Osteoblast (primary cell): ENCODE measurements at regions not wholly inside any gene's neighbourhood (a gene's known extent, or its start where the extent isn't known, plus 50 kb on each side); places are given as distances from the start of the nearest gene placed in this dataset.
A peak's percentile ranks its signal among the peaks of the same experiment; 100 is the strongest.
"Not testable (repeated sequence)": the region's sequence is repeated elsewhere in the genome, so short reads cannot be mapped to it uniquely, and the experiment has no call there.

Source experiments
- DNase-seq: peaks from one replicate; pipeline ENCODE4 v3.0.0; 2011; ENCODE audit warnings: low spot score, mixed read lengths; ENCODE audit not compliant: insufficient read length; ENCODE audit errors: missing footprints
- H2AFZ ChIP-seq: 2 replicates; pipeline ENCODE4 v1.6.0; 2011; ENCODE audit warnings: mild to moderate bottlenecking, low read length
- H3K27ac ChIP-seq: 2 replicates; pipeline ENCODE4 v1.5.1; 2011; ENCODE audit warnings: mild to moderate bottlenecking, low read depth, low read length, moderate library complexity
- H3K27me3 ChIP-seq: 2 replicates; pipeline ENCODE4 v1.6.0; 2012; ENCODE audit warnings: mild to moderate bottlenecking, control low read depth, inconsistent platforms, low read length, moderate library complexity; ENCODE audit not compliant: insufficient read depth
- H3K36me3 ChIP-seq: 2 replicates; pipeline ENCODE4 v1.5.1; 2011; ENCODE audit warnings: mild to moderate bottlenecking, low read length, control low read depth, moderate library complexity; ENCODE audit not compliant: insufficient read depth
- H3K4me1 ChIP-seq: 2 replicates; pipeline ENCODE4 v1.5.1; 2011; ENCODE audit warnings: mild to moderate bottlenecking, low read length, control low read depth, moderate library complexity; ENCODE audit not compliant: insufficient read depth
- H3K4me2 ChIP-seq: 2 replicates; pipeline ENCODE4 v1.6.0; 2011; ENCODE audit warnings: mild to moderate bottlenecking, low read length; ENCODE audit not compliant: insufficient read depth
- H3K4me3 ChIP-seq: fragments of 200-600 bp; sonication (generic); 3 replicates; pipeline ENCODE4 v1.5.1; 2012; ENCODE audit warnings: mild to moderate bottlenecking, low read length, inconsistent platforms; ENCODE audit not compliant: insufficient read depth
- H3K79me2 ChIP-seq: 2 replicates; pipeline ENCODE4 v1.6.0; 2012; ENCODE audit warnings: mild to moderate bottlenecking, low read length, control low read depth, inconsistent platforms; ENCODE audit not compliant: insufficient read depth
- H3K9me3 ChIP-seq: 2 replicates; pipeline ENCODE4 v1.5.1; 2011; ENCODE audit warnings: low read depth, low read length, control low read depth
- H4K20me1 ChIP-seq: 2 replicates; pipeline ENCODE4 v1.6.0; 2012; ENCODE audit warnings: mild to moderate bottlenecking, low read length, control low read depth; ENCODE audit not compliant: insufficient read depth
- TF ChIP-seq, protein P1 (sequence below): IDR thresholded peaks from 2 replicates; pipeline ENCODE4 v1.5.1; 2011; ENCODE audit warnings: mild to moderate bottlenecking, low read depth, low read length, moderate library complexity; ENCODE audit errors: extremely low read depth

DNA sequence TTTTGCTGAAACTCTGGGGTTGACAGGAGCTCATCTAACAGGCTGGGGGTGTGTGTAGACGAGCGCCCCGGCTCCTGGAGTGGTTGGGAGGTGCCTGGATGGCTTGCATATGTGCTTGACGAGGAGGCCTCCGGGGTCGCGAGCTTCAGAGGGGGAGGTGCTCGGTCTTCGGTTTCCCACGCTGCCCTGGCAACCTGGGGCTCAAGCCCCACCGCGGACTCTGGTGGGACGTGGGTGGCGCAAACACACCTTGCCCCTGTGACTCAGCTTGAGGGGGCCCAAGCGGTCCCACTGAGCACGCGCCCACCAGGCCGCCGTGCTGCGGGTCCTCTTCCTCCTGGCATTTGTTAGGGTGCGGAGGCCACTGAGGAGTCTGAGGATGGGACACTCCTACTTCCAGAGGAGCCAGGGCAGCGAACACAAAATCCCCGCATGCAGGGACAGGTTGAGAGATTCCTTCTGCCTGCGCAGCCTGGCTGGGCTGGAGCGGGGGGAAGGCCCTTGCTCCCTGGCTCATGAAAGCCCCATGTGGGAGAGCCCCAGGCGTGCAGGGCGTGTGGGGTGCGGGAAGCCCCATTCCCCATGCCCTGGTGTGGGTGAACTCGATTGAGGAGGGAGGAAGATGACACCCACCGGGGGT lies 357.3 kb upstream of the DEFB115 start:
- DNase-seq = peak; percentile 39
- H3K9me3 ChIP-seq, H3K36me3 ChIP-seq: not testable (repeated sequence)

DNA sequence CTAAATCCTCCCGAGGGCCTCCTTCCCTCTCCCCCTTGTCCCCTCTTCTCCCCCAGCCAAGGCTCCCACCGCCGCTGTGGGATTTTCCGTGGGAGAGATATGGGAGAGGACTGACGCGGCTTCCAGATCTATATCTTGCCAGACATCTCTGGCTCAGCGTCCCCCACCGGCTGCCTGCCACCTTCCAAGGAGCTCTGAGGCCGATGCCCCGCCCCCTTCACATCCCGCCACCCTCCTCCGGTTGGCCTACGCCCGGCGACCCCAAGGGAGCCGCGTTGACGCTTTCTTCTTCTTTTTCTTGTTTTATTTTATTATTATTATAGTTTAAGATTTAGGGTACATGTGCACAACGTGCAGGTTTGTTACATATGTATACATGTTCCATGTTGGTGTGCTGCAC lies 352.2 kb upstream of the DEFB115 start:
- not testable (repeated sequence) for H3K79me2 ChIP-seq, H3K27ac ChIP-seq, H3K36me3 ChIP-seq, H4K20me1 ChIP-seq, H3K4me1 ChIP-seq, H3K27me3 ChIP-seq, H3K4me3 ChIP-seq, DNase-seq, H2AFZ ChIP-seq, H3K9me3 ChIP-seq, H3K4me2 ChIP-seq

More for the DNA sequence above, 357.3 kb upstream of the DEFB115 start:
- H3K27ac ChIP-seq, H2AFZ ChIP-seq, H3K27me3 ChIP-seq, H3K4me1 ChIP-seq, H3K4me2 ChIP-seq, H3K4me3 ChIP-seq, H3K79me2 ChIP-seq, H4K20me1 ChIP-seq: not testable (repeated sequence)

DNA sequence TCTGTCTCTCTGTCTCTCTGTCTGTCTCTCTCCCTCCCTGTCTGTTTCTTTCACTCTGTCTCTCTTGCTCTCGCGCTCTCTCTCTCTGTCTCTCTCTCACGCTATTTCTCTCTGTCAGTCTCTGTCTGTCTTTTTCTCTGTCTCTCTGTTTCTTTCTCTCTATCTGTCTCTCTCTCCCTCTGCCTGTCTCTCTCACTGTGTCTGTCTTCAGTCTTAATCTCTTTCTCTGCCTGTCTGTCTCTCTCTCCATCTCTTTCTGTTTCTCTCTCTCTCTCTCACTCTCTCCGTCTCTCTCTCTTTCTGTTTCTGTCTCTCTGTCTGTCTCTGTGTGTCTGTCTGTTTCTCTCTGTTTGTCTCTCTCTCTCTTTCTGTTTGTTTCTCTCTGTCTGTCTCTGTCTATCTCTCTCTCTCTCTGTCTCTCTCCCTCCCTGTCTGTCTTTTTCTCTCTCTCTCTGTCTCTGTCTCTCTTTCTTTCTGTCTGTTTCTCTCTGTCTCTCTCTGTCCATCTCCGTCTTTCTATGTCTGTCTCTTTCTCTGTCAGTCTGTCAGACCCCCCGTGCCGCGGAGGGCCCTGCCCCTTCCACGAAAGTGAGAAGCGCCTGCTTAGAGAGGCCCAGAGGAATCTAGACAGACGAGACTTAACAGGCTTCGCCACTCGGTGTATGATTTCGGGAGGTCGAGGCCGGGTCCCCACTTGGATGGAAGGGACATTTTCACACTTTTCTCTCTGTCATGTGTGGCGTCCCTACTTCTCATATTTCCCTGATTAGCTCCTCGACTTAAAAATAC lies 346.3 kb upstream of the DEFB115 start:
- H2AFZ ChIP-seq = no peak overlapping the region
- TF ChIP-seq, protein P1, sequence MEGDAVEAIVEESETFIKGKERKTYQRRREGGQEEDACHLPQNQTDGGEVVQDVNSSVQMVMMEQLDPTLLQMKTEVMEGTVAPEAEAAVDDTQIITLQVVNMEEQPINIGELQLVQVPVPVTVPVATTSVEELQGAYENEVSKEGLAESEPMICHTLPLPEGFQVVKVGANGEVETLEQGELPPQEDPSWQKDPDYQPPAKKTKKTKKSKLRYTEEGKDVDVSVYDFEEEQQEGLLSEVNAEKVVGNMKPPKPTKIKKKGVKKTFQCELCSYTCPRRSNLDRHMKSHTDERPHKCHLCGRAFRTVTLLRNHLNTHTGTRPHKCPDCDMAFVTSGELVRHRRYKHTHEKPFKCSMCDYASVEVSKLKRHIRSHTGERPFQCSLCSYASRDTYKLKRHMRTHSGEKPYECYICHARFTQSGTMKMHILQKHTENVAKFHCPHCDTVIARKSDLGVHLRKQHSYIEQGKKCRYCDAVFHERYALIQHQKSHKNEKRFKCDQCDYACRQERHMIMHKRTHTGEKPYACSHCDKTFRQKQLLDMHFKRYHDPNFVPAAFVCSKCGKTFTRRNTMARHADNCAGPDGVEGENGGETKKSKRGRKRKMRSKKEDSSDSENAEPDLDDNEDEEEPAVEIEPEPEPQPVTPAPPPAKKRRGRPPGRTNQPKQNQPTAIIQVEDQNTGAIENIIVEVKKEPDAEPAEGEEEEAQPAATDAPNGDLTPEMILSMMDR = no peak
- no peaks in the 10 kb centered on the region for H4K20me1 ChIP-seq
- H3K79me2 ChIP-seq = no peaks in the 10 kb centered on the region
- H3K36me3 ChIP-seq = no peaks in the 10 kb centered on the region
- DNase-seq = no peak
- no peaks in the 10 kb centered on the region for H3K4me1 ChIP-seq
- H3K27ac ChIP-seq = no peak overlapping the region
- no peaks in the 10 kb centered on the region for H3K9me3 ChIP-seq
- H3K4me2 ChIP-seq = no peak overlapping the region
- no peak overlapping the region for H3K4me3 ChIP-seq
- H3K27me3 ChIP-seq = no peaks in the 10 kb centered on the region

DNA sequence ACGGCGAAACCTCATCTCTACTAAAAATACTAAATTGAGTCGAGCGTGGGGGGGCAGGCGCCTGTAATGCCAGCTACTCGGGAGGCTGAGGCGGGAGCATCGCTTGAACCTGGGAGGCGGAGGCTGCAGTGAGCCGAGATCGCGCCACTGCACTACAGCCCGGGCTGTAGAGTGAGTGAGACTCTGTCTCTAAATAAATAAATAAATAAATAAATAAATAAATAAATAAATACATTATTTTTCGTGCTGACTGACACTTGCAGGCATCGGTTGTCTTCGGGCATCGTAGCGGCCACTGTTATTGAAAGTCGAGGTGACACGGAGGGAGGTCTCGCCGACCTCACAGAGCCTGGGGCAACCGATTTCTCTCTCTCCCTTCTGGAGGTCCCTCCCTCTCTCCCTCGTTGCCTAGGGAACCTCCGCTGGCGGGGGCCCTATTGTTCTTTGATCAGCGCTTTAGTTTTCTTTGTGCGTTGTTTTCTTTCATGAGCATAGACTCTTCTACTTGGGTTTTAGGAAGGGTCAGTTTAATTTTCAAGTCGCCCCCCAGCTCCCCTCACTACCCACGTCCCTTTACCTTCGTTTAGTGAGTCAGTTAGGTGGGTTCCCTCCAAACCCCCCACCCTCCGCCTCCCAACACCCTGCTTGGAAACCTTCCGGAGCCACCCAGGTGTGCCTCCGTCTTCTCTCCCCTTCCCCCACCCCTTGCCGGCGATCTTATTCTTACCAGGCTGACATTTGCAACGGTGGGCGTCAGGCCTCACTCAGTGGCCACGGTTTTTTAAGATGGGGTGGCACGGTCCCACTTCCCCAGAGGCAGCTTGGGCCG lies 345.4 kb upstream of the DEFB115 start:
- not testable (repeated sequence) for H4K20me1 ChIP-seq, H2AFZ ChIP-seq, H3K9me3 ChIP-seq, H3K4me2 ChIP-seq, H3K27ac ChIP-seq, H3K36me3 ChIP-seq, H3K79me2 ChIP-seq, H3K4me1 ChIP-seq, H3K27me3 ChIP-seq
- H3K4me3 ChIP-seq = peak overlapping the region; percentile 22
- DNase-seq = peak; percentile 60

DNA sequence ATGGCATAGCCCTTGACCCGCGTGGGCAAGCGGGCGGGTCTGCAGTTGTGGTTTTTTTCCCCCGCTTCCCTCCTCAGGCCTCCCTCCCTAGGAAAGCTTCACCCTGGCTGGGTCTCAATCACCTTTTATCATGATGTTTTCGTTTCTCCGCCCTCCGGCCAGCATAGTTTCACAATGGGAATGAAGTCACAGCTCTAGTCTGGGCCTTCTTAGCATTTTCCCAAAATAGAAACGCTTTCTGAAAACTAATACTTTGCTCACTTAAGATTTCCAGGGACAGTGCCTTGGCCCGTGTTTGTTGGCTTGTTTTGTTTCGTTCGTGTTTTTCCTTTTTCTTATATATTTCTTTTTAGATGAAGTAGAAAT lies 344.8 kb upstream of the DEFB115 start:
- not testable (repeated sequence) for DNase-seq, H2AFZ ChIP-seq, H3K9me3 ChIP-seq, H3K27me3 ChIP-seq, H3K4me1 ChIP-seq, H4K20me1 ChIP-seq, H3K27ac ChIP-seq, H3K36me3 ChIP-seq, H3K79me2 ChIP-seq
- Histone ChIP-seq H3K4me2 (peak overlapping the region; percentile 9), H3K4me3 (peak overlapping the region; percentile 22)

DNA sequence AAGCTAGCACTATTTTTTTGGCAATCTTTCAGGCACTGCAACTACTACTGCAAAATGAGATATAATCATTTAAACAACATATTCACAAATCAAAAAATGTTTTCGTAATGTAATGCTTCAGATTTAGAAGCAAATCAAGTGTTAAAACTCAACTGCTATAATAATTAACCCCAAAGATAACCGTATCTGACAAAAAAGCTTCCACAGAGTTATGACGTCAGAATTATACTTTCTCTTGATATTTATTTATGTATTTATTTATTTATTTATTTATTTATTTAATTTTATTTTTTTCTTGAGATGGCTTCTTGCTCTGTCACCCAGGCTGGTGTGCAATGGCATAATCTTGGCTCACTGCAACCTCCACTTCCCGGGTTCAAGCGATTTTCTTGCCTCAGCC lies 341.1 kb upstream of the DEFB115 start:
- H3K36me3 ChIP-seq, H3K4me3 ChIP-seq, DNase-seq, H3K4me1 ChIP-seq, H2AFZ ChIP-seq, H3K4me2 ChIP-seq, H3K27ac ChIP-seq, H4K20me1 ChIP-seq, H3K9me3 ChIP-seq, H3K27me3 ChIP-seq, H3K79me2 ChIP-seq: not testable (repeated sequence)
